ENCODE measurements at regions not wholly inside any gene's neighbourhood (a gene's known extent, or its start where the extent isn't known, plus 50 kb on each side); places are given as distances from the start of the nearest gene placed in this dataset.

DNA sequence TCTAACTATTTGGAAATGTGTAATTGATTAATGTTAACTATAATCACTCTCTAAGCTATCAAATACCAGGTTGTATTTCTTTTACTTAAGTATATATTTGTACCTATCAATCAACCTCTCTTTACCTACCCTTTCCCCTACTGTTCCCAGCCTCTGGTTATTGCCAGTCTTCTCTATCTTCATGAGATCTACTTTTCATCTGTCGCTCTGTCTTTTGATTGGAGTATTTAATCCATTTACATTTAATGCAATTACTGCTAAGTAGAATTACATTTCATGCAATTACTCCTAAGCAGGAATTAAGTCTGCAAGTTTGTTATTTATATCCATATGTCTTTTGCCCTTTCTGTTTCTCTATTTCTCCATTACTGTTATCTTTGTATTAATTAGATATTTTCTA is 148.1 kb downstream of the MAT2B start:
- FAIRE-seq (no peak), DNase-seq (ENCODE audit: low read depth) (no peak)
- H3K27me3 ChIP-seq (ENCODE audit: control insufficient read depth, insufficient read depth, low read length): no peaks in the 10 kb centered on the region
- TF ChIP-seq, protein P1, sequence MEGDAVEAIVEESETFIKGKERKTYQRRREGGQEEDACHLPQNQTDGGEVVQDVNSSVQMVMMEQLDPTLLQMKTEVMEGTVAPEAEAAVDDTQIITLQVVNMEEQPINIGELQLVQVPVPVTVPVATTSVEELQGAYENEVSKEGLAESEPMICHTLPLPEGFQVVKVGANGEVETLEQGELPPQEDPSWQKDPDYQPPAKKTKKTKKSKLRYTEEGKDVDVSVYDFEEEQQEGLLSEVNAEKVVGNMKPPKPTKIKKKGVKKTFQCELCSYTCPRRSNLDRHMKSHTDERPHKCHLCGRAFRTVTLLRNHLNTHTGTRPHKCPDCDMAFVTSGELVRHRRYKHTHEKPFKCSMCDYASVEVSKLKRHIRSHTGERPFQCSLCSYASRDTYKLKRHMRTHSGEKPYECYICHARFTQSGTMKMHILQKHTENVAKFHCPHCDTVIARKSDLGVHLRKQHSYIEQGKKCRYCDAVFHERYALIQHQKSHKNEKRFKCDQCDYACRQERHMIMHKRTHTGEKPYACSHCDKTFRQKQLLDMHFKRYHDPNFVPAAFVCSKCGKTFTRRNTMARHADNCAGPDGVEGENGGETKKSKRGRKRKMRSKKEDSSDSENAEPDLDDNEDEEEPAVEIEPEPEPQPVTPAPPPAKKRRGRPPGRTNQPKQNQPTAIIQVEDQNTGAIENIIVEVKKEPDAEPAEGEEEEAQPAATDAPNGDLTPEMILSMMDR (IDR thresholded peaks at IDR 0.05; ENCODE audit: insufficient read depth, low read length, severe bottlenecking): no peak
- no peaks in the 10 kb centered on the region for H3K36me3 ChIP-seq (ENCODE audit: control insufficient read depth, insufficient read depth, low read length)
- no peak overlapping the region for H3K4me3 ChIP-seq (ENCODE audit: low read depth, low read length)

DNA sequence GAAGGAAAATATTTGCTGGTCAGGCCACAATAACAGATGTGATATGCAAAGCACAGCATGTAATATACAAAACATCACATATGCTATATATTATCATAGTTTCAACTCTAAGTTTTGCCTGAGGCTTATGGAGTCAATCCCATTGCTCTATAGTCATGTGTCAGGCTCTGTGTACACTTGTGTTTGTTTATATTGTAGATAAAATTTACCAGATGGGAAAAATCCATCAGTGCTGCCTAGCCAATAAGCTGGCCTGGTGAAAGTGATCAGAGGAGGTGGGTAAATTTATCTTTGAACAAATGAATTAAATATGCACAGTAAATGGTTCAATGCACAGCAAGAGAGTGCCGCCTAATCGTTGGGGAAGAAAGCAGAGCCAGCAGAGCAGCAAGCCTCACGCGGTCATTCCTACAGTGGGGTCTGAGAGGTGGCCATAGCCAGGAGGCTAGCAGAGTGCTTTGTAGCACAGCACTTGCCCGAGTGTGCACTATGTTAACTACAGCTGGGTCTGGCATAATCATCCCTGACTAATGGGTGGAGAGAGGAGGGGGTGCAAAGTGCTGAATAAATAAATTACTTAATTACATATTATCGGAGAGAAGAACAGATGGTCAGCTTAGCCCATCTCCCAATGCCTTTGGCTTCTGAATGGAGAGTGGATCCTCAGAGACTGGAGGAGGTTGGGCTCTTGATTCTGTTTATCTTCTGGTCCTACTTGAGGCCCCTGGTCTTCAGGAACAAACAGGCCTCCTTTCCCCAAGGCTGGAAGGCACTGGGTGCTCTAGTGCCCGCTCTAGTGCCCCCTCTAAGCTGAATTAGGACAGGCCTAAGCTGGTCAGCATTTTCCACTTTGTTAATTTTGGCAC is 153.5 kb downstream of the MAT2B start:
- no peak for DNase-seq (ENCODE audit: low read depth)
- FAIRE-seq: no peak
- H3K27me3 ChIP-seq (ENCODE audit: control insufficient read depth, insufficient read depth, low read length): no peaks in the 10 kb centered on the region
- TF ChIP-seq, protein P1 (IDR thresholded peaks at IDR 0.05; ENCODE audit: insufficient read depth, low read length, severe bottlenecking): no peak
- H3K36me3 ChIP-seq (ENCODE audit: control insufficient read depth, insufficient read depth, low read length): no peaks in the 10 kb centered on the region
- no peak overlapping the region for H3K4me3 ChIP-seq (ENCODE audit: low read depth, low read length)

DNA sequence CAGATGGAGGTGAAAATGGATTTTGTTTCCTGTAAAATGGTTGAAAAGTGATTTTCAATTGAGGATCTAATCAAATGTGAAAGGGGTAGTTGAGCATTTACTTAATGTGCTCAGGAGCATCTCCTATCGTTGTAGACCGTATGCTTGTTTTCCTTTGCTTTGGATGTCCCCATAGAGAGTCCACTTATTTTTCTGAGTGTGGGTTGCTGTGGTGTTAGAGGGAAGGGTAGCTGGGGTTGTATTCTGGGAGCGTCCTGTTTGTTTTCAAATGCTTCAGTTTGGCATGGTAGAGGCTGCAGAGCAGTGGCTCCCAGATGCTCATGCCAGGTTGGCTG is 154.1 kb downstream of the MAT2B start:
- H3K4me3 ChIP-seq (ENCODE audit: low read depth, low read length): no peak overlapping the region
- H3K27me3 ChIP-seq (ENCODE audit: control insufficient read depth, insufficient read depth, low read length): no peaks in the 10 kb centered on the region
- DNase-seq (ENCODE audit: low read depth) (no peak), FAIRE-seq (no peak)
- H3K36me3 ChIP-seq (ENCODE audit: control insufficient read depth, insufficient read depth, low read length): no peaks in the 10 kb centered on the region
- TF ChIP-seq, protein P1 (IDR thresholded peaks at IDR 0.05; ENCODE audit: insufficient read depth, low read length, severe bottlenecking): no peak

DNA sequence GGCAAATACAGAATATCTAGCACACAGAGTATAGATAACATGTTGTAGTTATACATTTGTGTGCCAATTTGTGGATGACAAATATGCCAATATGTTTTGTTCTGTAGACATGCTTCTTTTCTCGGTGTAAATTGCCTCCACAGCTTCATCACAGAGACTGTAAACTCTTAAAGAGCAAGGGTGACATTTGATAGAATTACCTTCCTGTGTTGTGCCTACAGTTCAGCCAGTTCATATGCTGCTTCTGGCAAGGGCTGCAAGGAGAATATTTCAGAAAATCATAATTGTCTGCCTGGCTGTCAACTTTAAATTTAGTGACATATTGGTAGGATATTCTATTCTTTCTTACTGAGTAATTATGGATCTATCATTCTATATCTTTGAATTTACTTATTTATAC is 155.1 kb downstream of the MAT2B start:
- H3K27me3 ChIP-seq (ENCODE audit: control insufficient read depth, insufficient read depth, low read length): no peaks in the 10 kb centered on the region
- no peak overlapping the region for H3K4me3 ChIP-seq (ENCODE audit: low read depth, low read length)
- TF ChIP-seq, protein P1 (IDR thresholded peaks at IDR 0.05; ENCODE audit: insufficient read depth, low read length, severe bottlenecking): no peak
- no peak for DNase-seq (ENCODE audit: low read depth)
- H3K36me3 ChIP-seq (ENCODE audit: control insufficient read depth, insufficient read depth, low read length): no peaks in the 10 kb centered on the region
- FAIRE-seq: no peak

DNA sequence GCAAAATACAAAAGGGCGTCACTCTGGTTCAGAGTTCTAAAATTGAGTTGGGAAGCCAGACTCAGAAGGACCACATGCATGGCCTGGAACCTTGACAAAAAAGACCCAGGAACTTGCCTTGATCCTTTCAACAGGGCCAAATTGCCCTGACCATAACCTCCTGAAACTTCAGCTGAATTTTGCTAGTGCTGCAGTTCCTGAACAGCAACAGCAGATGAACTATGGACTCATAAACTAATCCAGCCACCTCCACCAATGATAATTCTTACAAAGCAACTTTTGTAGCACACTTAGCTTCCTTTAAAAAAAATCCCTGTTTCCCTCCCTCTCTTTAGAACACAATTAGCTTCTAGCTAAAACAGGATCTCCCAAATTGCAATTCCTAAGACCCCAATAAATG is 155.9 kb downstream of the MAT2B start:
- Histone ChIP-seq H3K36me3 (ENCODE audit: control insufficient read depth, insufficient read depth, low read length) (no peaks in the 10 kb centered on the region), H3K27me3 (ENCODE audit: control insufficient read depth, insufficient read depth, low read length) (no peaks in the 10 kb centered on the region), H3K4me3 (ENCODE audit: low read depth, low read length) (no peak overlapping the region)
- TF ChIP-seq, protein P1 (IDR thresholded peaks at IDR 0.05; ENCODE audit: insufficient read depth, low read length, severe bottlenecking): no peak
- FAIRE-seq (no peak), DNase-seq (ENCODE audit: low read depth) (no peak)

DNA sequence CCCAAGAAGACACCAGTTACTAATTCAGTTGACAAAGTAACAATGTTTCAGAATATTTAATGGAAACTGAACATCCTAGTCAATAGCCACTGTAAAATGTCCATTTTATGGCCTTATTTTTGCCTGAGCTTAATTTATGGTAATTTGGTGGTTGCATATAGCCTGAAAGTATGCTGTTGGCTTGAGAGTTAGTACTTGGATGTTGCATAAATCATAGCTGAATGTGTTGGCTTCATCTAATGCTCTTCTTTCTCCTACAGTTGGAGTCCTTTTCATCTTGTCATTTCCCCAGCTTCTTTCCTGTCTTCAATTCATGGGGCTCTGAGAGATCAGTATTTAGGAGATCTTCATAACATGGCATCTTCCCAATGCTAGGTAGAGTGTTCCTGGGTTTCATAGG is 164.6 kb downstream of the MAT2B start:
- DNase-seq (ENCODE audit: low read depth): no peak
- Histone ChIP-seq H3K4me3 (ENCODE audit: low read depth, low read length) (no peak overlapping the region), H3K27me3 (ENCODE audit: control insufficient read depth, insufficient read depth, low read length) (no peaks in the 10 kb centered on the region), H3K36me3 (ENCODE audit: control insufficient read depth, insufficient read depth, low read length) (no peaks in the 10 kb centered on the region)
- TF ChIP-seq, protein P1 (IDR thresholded peaks at IDR 0.05; ENCODE audit: insufficient read depth, low read length, severe bottlenecking): no peak
- no peak for FAIRE-seq

All from bronchial epithelial cell (primary cell).